Keratinocyte (primary cell): ENCODE measurements at regions not wholly inside any gene's neighbourhood (a gene's known extent, or its start where the extent isn't known, plus 50 kb on each side); places are given as distances from the start of the nearest gene placed in this dataset.
"Not testable (repeated sequence)": the region's sequence is repeated elsewhere in the genome, so short reads cannot be mapped to it uniquely, and the experiment has no call there.

Experiments used
- EZH2 ChIP-seq: IDR thresholded peaks from one replicate; pipeline ENCODE4 v1.6.1; 2012; ENCODE audit warnings: inconsistent platforms, mild to moderate bottlenecking, low read length, moderate library complexity
- TF ChIP-seq, protein P1 (sequence below), 3 experiments: IDR thresholded peaks in 1 of 3; conservative IDR thresholded peaks in 1 of 3; optimal IDR thresholded peaks in 1 of 3; 2 replicates in 2 of 3; 3 replicates in 1 of 3; pipeline versions ENCODE3 to v1.5.1; 2011; ENCODE audit warnings: low read length in 3 of 3, mild to moderate bottlenecking in 3 of 3, moderate library complexity in 2 of 3, control low read depth in 1 of 3, inconsistent platforms in 1 of 3; ENCODE audit not compliant: insufficient read depth in 2 of 3; ENCODE audit errors: extremely low read depth in 1 of 3

DNA sequence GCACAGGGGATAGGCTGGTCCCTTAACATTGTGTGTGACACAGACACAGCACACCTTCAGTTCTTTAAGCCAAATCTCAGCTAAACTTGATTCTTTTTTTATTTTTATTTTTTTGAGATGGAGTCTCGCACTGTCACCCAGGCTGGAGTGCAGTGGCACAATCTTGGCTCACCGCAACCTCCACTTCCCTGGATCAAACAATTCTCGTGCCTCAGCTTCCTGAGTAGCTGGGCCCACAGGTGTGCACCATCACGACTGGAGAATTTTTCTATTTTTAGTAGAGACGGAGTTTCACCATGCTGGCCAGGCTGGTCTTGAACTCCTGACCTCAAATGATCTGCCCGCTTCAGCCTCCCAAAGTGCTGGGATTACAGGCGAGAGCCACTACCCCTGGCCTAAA lies 123.6 kb upstream of the ERRFI1 start:
- TF ChIP-seq EZH2: not testable (repeated sequence)
- TF ChIP-seq, protein P1, sequence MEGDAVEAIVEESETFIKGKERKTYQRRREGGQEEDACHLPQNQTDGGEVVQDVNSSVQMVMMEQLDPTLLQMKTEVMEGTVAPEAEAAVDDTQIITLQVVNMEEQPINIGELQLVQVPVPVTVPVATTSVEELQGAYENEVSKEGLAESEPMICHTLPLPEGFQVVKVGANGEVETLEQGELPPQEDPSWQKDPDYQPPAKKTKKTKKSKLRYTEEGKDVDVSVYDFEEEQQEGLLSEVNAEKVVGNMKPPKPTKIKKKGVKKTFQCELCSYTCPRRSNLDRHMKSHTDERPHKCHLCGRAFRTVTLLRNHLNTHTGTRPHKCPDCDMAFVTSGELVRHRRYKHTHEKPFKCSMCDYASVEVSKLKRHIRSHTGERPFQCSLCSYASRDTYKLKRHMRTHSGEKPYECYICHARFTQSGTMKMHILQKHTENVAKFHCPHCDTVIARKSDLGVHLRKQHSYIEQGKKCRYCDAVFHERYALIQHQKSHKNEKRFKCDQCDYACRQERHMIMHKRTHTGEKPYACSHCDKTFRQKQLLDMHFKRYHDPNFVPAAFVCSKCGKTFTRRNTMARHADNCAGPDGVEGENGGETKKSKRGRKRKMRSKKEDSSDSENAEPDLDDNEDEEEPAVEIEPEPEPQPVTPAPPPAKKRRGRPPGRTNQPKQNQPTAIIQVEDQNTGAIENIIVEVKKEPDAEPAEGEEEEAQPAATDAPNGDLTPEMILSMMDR (optimal IDR thresholded peaks at IDR 0.05 in 1 of 3, IDR thresholded peaks at IDR 0.05 in 1 of 3, conservative IDR thresholded peaks at IDR 0.05 in 1 of 3; ENCODE audit: extremely low read depth in 1 of 3, insufficient read depth in 2 of 3, low read length in 3 of 3): not testable (repeated sequence)
